ENCODE measurements at regions not wholly inside any gene's neighbourhood (a gene's known extent, or its start where the extent isn't known, plus 50 kb on each side); places are given as distances from the start of the nearest gene placed in this dataset.
"Not testable (repeated sequence)": the region's sequence is repeated elsewhere in the genome, so short reads cannot be mapped to it uniquely, and the experiment has no call there.

GRCh38 chr4:27775156-27775555 is 914.5 kb downstream of the STIM2 start:
- DNase-seq = no peak

GRCh38 chr4:27779827-27780226 is 919.2 kb downstream of the STIM2 start:
- no peak for DNase-seq

- DNase-seq = no peak
Observed at GRCh38 chr4:27787195-27787594, 926.6 kb downstream of the STIM2 start.

GRCh38 chr4:27789773-27790172 is 929.1 kb downstream of the STIM2 start:
- no peak for DNase-seq

GRCh38 chr4:27790911-27791310 is 930.3 kb downstream of the STIM2 start:
- DNase-seq = no peak

GRCh38 chr4:27791640-27792039 is 931.0 kb downstream of the STIM2 start:
- no peak for DNase-seq

GRCh38 chr4:27807207-27807606 is 946.6 kb downstream of the STIM2 start:
- DNase-seq = no peak

GRCh38 chr4:27811948-27812347 is 951.3 kb downstream of the STIM2 start:
- DNase-seq = no peak

- DNase-seq = not testable (repeated sequence)
Observed at GRCh38 chr4:27813226-27813625, 952.6 kb downstream of the STIM2 start.

GRCh38 chr4:27813699-27814425 is 953.2 kb downstream of the STIM2 start:
- DNase-seq = not testable (repeated sequence)

GRCh38 chr4:27819246-27819645 is 958.6 kb downstream of the STIM2 start:
- no peak for DNase-seq

- no peak for DNase-seq
Observed at GRCh38 chr4:27828843-27829242, 968.2 kb downstream of the STIM2 start.

GRCh38 chr4:27830251-27830650 is 969.6 kb downstream of the STIM2 start:
- DNase-seq = no peak

- no peak for DNase-seq
Observed at GRCh38 chr4:27835851-27836250, 975.2 kb downstream of the STIM2 start.

GRCh38 chr4:27836523-27836922 is 975.9 kb downstream of the STIM2 start:
- no peak for DNase-seq

GRCh38 chr4:27843776-27844175 is 983.1 kb downstream of the STIM2 start:
- DNase-seq = no peak

- no peak for DNase-seq
Observed at GRCh38 chr4:27844376-27844775, 983.7 kb downstream of the STIM2 start.

- DNase-seq = no peak
Observed at GRCh38 chr4:27846951-27847350, 986.3 kb downstream of the STIM2 start.

- peak; percentile 2 for DNase-seq
Observed at GRCh38 chr4:27861381-27861787, 1000.7 kb downstream of the STIM2 start.

- no peak for DNase-seq
Observed at GRCh38 chr4:27861802-27862201, 1001.2 kb downstream of the STIM2 start.

- DNase-seq = no peak
Observed at GRCh38 chr4:27873596-27873995, 1013.0 kb downstream of the STIM2 start.

- no peak for DNase-seq
Observed at GRCh38 chr4:27881705-27882104, 1021.1 kb downstream of the STIM2 start.

- DNase-seq = no peak
Observed at GRCh38 chr4:27886120-27886519, 1025.5 kb downstream of the STIM2 start.

GRCh38 chr4:27887646-27888045 is 1027.0 kb downstream of the STIM2 start:
- DNase-seq = no peak

GRCh38 chr4:27888505-27888904 is 1027.9 kb downstream of the STIM2 start:
- DNase-seq = no peak
